ENCODE measurements at regions not wholly inside any gene's neighbourhood (a gene's known extent, or its start where the extent isn't known, plus 50 kb on each side); places are given as distances from the start of the nearest gene placed in this dataset.

- TF ChIP-seq REST (IDR thresholded peaks at IDR 0.05): no peak
- TF ChIP-seq GABPA (IDR thresholded peaks at IDR 0.05 in 1 of 2, conservative IDR thresholded peaks at IDR 0.05 in 1 of 2): no peak
- TF ChIP-seq CTCF (IDR thresholded peaks at IDR 0.05; ENCODE audit: low read depth, low read length, missing input control): no peak
- TF ChIP-seq SP1 (IDR thresholded peaks at IDR 0.05): no peak
- TF ChIP-seq RXRA (IDR thresholded peaks at IDR 0.05): no peak
- TF ChIP-seq NR2F2 (IDR thresholded peaks at IDR 0.05): no peak
- TF ChIP-seq TAF1 (conservative IDR thresholded peaks at IDR 0.05): no peak
- TF ChIP-seq YY1 (IDR thresholded peaks at IDR 0.05): no peak
- TF ChIP-seq RAD21 (IDR thresholded peaks at IDR 0.05): no peak
- no peak for TF ChIP-seq ATF3 (IDR thresholded peaks at IDR 0.05)
- TF ChIP-seq MAX (IDR thresholded peaks at IDR 0.05): no peak
- TF ChIP-seq HNF4G (IDR thresholded peaks at IDR 0.05): no peak
These were observed 160.6 kb upstream of the SHH start for GRCh38 chr7:155972651-155973390.
